COR-L47 (cell line): ENCODE measurements at regions not wholly inside any gene's neighbourhood (a gene's known extent, or its start where the extent isn't known, plus 50 kb on each side); places are given as distances from the start of the nearest gene placed in this dataset.

ENCODE experiments used
- DNase-seq: peaks from one replicate; lab custom pipeline; 2025; lab: John Stamatoyannopoulos, UW

DNA sequence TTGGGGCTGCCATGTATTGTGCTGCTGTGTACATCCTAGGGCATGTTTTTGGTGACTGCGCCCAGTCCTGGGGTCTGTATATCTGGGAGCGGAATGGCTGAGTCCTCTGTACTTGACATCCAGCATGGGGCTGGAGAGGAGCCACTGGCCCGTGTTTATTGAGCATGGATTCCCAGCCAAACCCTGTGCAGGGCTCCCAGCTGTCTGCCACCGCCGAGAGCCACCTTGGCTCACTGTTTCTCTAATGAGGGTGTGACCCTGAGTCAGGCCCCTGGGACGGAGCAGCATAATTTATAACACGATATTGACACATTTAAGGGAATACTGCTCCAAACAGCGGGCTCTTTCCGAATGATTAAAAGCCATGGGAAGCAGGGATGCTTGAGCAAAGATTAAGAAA lies 211.5 kb upstream of the PWP1 start:
- no peak for DNase-seq

DNA sequence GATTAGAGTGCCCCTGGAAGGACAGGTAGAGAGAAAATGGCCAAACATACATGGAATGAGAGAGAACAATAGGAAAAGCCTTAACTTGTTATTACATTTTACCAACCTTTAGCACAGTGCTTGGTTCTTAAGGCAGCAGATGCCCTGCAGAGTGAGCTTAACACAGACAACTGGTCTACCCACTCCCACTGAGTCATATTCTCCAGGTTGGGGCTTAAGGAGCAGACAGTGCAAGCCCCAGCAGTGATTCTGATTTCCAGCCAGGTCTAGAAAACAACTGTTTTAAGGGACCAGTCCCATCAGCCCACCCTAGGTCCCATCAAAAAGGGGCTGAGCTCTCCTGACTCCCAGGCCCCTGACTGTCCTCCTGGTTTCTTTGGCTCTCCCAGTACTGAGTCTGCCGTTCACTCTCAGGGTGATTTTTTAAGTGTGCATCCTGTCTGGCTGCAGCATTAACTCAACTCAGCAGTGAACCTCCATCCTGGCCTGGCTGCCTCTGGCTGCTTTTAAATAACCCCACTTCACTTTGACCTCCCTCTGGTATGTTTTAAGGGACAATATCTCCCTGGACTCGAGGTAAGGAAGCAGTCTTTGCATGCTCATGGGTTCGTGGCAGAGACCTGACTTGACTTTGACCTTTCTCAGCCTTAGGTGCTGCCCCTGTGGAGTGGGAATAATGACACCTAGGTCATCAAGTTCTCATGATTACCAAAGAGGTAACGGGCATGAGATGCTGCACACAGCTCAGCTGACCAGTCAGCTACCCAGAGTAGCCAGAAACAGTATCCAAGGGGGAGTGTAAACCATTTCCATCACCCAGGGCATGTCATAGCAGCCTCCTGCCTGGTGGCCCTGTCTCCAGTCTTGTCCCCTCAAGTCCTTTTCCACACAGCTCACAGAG lies 210.7 kb upstream of the PWP1 start:
- DNase-seq: no peak

- no peak for DNase-seq
These were observed 209.7 kb upstream of the PWP1 start for GRCh38 chr12:107475900-107476299.

- DNase-seq: no peak
These were observed 208.6 kb upstream of the PWP1 start for GRCh38 chr12:107477018-107477417.

DNA sequence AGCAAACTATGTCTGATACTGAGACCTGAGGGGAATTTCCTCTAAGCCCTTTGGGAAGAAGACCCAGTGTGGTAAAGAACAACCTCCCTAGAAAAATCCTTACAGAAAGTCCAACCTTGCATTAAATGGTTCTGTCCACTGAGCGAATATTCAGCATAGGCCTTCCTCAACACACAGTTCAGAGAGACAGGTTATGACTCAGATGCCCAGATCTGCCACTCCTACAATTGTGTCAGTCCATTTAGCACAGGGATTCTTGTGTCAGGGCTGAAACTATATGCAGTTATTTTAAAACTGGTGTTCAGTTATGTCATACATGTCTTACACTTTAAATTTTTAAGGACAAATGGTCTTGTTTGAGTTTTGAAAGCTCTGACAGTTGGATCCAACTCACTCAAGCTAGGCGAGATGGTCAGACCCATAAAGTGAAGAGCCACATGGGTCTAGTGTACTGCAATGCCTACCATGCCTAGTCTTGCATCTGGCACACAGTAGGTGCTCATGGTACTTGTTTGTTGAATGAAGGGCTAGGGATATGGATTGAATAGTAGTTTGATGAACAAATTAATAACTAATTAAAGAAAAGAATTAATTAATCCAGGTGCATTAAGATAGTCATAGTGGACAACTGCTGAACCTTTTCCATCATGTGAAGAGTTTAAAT lies 207.5 kb upstream of the PWP1 start:
- no peak for DNase-seq

- no peak for DNase-seq
These were observed 206.7 kb upstream of the PWP1 start for GRCh38 chr12:107478881-107479280.

DNA sequence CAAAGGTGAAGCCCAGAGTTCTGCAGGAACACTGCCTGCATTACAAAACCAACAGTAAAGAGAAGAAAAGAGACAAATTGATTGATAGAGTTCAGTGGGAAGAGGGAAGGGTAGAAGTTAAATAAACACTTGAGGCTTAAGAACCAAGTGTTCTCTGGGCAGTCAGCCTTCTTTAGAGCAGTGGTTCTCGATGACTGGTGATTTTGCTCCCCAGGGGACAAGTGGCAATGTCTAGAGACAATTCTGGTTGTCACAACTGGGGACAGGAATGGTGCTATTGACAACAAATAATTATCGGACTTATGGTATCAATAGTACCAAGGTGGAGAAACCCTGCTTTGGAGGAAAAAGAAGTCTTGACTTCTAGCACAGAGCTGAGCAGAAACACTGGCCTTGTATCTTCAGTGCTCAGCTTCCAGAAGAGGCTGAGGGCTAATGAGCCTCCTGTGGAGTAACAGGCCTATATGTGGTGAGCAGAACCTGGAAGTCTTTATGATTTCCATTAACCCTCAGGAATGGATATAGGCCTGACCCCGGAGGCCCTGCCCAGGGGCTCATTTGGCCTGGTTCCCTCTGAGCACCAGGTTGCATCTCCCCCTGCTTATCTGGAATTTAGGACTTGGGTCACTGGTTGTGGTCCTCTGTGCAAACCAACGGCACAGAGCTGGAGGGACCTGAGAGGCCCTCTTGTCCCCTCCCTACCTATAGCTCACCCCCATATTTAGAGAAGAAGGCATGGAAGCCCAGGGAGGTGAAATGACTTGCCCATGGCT lies 204.6 kb upstream of the PWP1 start:
- no peak for DNase-seq

DNA sequence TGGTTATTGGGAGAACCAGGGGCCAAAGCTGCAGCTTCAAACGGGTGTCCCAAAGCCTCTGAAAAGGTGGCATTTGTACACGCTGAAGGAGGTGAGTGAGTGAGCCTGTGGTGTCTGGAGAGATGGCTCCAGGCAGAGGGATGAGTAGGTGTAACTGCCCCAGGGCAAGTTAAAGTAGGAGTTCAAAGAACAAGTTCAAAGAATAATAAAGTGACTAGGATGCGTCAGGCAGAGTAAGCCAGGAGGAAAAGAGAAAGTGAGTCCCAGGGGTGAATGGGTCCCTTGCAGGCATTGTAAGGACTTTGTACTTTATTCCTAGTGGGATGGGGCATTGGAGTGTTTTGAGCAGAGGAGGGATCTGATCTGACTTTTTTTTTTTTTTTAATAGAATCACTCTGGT lies 201.4 kb upstream of the PWP1 start:
- DNase-seq: no peak

GRCh38 chr12:107484941-107485340 lies 200.7 kb upstream of the PWP1 start:
- DNase-seq: no peak

DNA sequence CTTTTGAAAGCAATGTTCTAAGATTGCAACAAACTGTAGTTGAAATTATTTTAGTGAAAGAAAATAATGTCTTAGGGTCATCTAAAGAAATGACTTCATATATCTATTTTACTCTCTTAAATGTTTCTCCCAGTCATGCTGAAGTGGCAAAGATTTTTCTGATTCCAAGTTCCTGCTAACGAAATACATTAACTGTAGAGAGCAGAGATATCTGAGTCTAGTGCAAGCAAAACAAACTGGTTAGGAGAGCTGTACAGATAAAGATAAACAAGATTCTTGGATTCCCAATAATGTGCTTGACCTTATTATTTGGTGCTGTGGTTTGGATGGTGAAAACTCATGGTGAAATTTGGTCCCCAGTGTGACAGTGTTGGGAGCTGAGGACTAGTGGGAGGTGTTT lies 199.9 kb upstream of the PWP1 start:
- no peak for DNase-seq

DNA sequence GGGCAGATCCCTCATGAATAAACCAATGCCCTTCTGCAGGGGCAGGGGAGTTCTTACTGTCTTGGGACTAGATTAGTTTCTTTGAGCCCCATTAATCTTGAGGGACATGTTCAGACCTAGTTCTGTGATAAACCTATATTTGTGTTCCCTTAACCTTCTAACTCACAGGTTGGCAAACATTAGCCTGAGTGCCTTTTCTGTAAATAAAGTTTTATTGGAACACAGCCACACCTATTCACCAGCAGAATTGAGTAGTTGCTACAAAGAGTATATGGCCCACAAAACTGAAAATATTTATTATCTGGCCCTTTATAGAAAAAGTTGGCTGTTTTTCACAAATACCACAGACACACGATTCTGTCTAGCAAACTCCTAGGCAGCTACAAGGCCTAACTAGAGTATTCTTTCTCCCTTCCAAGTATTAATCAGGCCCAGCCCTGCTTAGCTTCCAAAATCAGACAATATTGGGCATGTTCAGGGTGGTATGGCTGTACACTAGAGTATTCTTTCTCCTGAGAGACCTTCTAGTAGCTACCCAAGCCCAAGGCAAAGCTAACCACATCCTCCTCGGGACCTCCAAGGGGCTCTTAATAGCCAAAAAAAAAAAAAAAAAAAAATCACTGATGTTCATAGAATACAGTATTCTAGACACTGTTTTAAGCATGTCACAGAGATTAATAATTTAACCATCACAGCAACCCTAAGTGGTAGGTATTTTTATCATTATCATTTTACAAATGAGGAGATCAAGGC lies 199.3 kb upstream of the PWP1 start:
- no peak for DNase-seq

- no peak for DNase-seq
These were observed 198.5 kb upstream of the PWP1 start for GRCh38 chr12:107487011-107487680.

- DNase-seq: no peak
These were observed 196.9 kb upstream of the PWP1 start for GRCh38 chr12:107488666-107489065.

- DNase-seq: no peak
These were observed 195.6 kb upstream of the PWP1 start for GRCh38 chr12:107490010-107490409.

DNA sequence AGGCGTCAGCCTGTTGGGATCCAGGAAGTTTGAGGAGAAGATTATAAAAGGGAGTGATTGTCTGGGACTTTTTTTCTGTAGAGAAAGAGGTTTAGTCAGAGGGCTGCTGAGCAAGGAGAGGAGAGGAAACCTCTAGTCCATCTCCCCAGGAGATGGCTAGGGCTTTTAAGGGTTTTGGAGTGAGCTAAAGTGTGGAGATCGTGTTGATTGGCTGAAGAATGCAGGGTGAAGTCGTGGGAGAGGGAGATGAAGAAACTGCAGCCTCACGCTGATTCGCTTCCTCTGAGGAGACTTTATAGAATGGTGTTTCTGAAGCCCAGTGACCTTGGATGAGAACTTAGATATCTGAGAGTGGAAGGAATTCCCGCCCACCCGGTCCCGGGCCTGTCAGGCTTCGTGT lies 193.7 kb upstream of the PWP1 start:
- no peak for DNase-seq

GRCh38 chr12:107492393-107493134 lies 193.0 kb upstream of the PWP1 start:
- no peak for DNase-seq

GRCh38 chr12:107493135-107493494 lies 192.5 kb upstream of the PWP1 start:
- DNase-seq: no peak

- no peak for DNase-seq
These were observed 191.9 kb upstream of the PWP1 start for GRCh38 chr12:107493666-107494065.

DNA sequence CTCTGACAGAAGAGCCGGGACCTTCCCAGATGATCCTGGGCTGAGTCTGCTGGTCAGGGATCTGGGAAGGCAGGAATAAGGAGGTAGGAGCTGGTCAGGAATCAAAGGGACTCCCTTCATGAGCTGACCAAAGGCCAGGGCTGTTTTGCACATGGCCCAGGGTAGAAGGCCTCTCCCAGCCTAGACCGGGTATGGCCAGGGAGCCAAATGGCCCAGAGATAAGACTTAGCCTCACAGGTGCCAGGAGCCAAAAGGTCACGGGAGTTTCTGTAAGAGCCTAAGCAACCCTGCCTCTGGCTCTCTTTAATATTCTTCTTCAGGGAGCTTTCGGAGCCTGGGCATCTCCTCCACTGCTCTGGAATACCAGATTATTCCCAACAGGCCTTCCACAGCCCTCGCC lies 191.3 kb upstream of the PWP1 start:
- no peak for DNase-seq

- no peak for DNase-seq
These were observed 190.0 kb upstream of the PWP1 start for GRCh38 chr12:107495604-107496003.

GRCh38 chr12:107497231-107497630 lies 188.4 kb upstream of the PWP1 start:
- no peak for DNase-seq
